ENCODE measurements at regions not wholly inside any gene's neighbourhood (a gene's known extent, or its start where the extent isn't known, plus 50 kb on each side); places are given as distances from the start of the nearest gene placed in this dataset.

DNA sequence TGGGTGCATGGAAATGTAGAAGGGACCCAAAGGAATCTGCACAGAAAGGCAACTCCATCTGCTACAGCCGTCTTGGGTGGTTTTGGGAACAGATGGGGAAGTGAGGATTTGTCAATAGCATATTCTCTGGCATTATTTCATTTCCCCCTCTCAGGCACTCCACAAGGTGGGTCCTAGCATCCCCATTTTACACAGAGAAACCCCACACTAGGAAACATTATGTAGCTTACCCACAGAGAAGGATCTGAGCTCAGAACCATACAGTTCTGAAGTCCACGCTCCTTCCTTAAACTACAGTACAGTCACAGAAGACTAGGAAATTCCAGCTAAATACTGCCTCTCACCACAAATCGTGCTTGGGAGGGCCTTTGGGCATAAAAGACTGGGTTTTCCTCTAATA lies 61.2 kb upstream of the CTNNB1 start:
- DNase-seq (no peak), ATAC-seq (no peak)
- H3K4me1 ChIP-seq, result peaks cover 0 to 4% of the 10 kb centered on the region in 2 donors
- no peak overlapping the region for H3K27ac ChIP-seq
- no peaks in the 10 kb centered on the region for H3K36me3 ChIP-seq
- H3K4me3 ChIP-seq, result no peak overlapping the region
- TF ChIP-seq, protein P1, sequence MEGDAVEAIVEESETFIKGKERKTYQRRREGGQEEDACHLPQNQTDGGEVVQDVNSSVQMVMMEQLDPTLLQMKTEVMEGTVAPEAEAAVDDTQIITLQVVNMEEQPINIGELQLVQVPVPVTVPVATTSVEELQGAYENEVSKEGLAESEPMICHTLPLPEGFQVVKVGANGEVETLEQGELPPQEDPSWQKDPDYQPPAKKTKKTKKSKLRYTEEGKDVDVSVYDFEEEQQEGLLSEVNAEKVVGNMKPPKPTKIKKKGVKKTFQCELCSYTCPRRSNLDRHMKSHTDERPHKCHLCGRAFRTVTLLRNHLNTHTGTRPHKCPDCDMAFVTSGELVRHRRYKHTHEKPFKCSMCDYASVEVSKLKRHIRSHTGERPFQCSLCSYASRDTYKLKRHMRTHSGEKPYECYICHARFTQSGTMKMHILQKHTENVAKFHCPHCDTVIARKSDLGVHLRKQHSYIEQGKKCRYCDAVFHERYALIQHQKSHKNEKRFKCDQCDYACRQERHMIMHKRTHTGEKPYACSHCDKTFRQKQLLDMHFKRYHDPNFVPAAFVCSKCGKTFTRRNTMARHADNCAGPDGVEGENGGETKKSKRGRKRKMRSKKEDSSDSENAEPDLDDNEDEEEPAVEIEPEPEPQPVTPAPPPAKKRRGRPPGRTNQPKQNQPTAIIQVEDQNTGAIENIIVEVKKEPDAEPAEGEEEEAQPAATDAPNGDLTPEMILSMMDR (IDR thresholded peaks at IDR 0.05), result no peak
- H3K9me3 ChIP-seq, result no peaks in the 10 kb centered on the region
- no peaks in the 10 kb centered on the region for H3K27me3 ChIP-seq
- intact Hi-C loops (cut with DNase I), result no loop called here

DNA sequence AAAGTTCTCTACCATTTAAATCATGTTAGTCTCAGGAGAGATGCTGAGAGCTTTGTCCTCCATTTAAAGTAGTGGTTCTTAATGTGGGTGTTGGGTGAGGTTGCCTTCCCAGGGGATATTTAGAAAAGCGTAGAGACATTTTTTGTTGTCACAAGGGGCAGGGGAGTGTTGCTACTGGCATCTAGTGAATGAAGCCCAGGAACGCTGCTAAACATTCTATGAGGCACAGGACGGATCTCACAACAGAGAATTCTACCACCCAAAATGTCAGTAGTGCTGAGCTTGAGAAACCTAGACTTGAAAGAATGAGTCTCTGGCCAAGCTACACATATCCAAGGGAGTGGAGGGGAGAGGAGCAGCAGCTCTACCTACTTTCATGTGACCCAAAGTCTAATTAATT lies 60.7 kb upstream of the CTNNB1 start:
- DNase-seq (no peak), ATAC-seq (no peak)
- H3K27me3 ChIP-seq, result no peaks in the 10 kb centered on the region
- no peaks in the 10 kb centered on the region for H3K36me3 ChIP-seq
- H3K9me3 ChIP-seq, result no peaks in the 10 kb centered on the region
- peaks cover 0 to 4% of the 10 kb centered on the region in 2 donors for H3K4me1 ChIP-seq
- TF ChIP-seq, protein P1 (IDR thresholded peaks at IDR 0.05), result no peak
- no peak overlapping the region for H3K27ac ChIP-seq
- no peak overlapping the region for H3K4me3 ChIP-seq
- intact Hi-C loops (cut with DNase I), result no loop called here

DNA sequence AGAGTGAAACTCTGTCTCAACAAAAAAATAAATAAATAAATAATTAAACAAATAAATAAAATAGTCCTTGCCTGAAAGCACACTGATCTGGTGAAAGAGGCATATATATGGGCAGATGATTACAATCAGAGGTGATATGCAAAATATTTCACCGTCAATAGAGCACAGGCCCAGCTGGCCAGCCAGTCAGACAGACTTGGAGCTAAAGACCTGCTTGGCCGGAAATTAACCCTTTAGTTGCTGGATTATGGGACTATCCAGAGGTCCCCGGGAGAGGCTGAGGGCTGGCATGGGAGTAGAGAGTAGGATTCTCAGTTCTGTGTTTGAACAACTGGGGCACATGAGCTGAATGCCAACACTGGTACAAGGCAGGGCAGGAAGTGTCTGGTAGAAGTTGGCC lies 59.1 kb upstream of the CTNNB1 start:
- Histone ChIP-seq H3K27me3 (no peaks in the 10 kb centered on the region), H3K4me1 (peaks cover 0 to 4% of the 10 kb centered on the region in 2 donors), H3K9me3 (no peaks in the 10 kb centered on the region), H3K4me3 (no peak overlapping the region), H3K36me3 (no peaks in the 10 kb centered on the region), H3K27ac (no peak overlapping the region)
- no peak for DNase-seq
- intact Hi-C loops (cut with DNase I), result no loop called here
- TF ChIP-seq, protein P1 (IDR thresholded peaks at IDR 0.05), result no peak
- no peak for ATAC-seq

DNA sequence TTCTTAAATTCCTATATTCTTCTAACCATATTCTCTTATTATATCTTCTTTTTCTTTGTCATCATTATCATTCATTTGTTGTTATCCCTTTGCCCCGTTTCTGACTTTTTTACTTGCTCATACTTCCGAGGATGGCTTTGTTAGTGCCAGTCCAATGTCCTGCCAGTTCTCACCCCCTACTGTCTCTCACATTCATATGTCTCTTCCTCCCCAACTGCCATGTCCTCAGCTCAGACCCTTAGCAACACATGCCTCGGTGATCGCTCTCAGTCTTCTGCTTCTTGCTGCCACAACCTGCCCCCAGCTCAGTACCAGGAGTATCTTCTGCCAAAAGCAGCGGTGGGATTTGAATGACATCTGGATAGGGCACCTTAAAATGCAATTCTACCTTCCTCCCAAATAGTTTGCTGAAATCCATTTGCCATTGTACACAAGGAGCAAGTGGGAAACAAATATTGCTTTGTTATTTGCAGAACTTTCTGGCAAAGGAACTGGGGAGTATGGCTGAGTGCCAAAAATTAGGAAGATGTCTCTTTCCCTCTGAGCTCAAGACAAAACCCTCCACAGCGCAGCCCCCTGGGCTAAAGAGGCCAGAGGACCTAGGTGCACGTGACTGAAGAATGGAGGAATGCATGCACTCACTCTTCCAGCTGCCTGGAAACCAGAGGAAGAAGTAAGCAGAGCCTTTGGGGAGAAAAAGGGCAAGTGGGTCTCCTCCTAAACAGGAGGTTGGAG lies 57.7 kb upstream of the CTNNB1 start:
- peaks cover 0 to 9% of the 10 kb centered on the region in 2 donors for H3K9me3 ChIP-seq
- H3K27ac ChIP-seq, result no peak overlapping the region
- H3K36me3 ChIP-seq, result no peaks in the 10 kb centered on the region
- no peak overlapping the region for H3K4me3 ChIP-seq
- no peaks in the 10 kb centered on the region for H3K27me3 ChIP-seq
- peaks cover 0 to 4% of the 10 kb centered on the region in 2 donors for H3K4me1 ChIP-seq
- ATAC-seq, result no peak
- TF ChIP-seq, protein P1 (IDR thresholded peaks at IDR 0.05), result no peak
- intact Hi-C loops (cut with DNase I), result no loop called here
- no peak for DNase-seq

DNA sequence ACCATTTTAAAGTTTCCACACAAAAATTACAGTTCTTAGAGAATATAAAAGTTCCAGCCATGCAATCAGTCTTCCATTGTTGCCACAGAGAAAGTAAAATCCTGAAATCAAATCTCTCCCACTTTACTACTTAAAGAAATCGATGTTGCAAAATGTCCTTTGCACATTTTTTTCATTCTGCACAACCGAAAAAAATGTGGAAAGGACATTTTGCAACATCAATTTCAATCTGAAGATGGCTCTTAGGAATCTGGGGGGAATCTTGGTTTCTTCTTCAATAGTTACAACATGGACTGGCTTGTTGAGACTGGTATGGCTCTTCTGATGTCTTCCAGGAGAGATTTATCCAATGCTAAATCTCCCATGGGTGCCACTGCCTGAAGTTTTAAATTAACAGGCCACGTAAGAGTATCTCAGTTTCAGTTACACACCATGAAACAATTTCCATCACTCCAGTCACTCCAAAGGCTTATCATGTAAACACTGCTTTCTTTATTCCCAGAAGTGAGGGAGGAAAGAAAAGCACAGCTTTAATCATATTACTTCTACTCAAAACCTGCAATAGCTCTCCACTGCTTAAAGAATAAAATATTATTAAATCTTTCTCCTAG lies 55.8 kb upstream of the CTNNB1 start:
- ATAC-seq (no peak), DNase-seq (no peak)
- H3K27ac ChIP-seq, result no peak overlapping the region
- H3K9me3 ChIP-seq, result peaks cover 0 to 18% of the 10 kb centered on the region in 2 donors
- TF ChIP-seq, protein P1 (IDR thresholded peaks at IDR 0.05), result no peak
- intact Hi-C loops (cut with DNase I), result no loop called here
- no peak overlapping the region for H3K4me3 ChIP-seq
- no peaks in the 10 kb centered on the region for H3K36me3 ChIP-seq
- H3K4me1 ChIP-seq, result no peaks in the 10 kb centered on the region
- no peaks in the 10 kb centered on the region for H3K27me3 ChIP-seq

Data from left lung (tissue), 4 donors.